ENCODE measurements at regions not wholly inside any gene's neighbourhood (a gene's known extent, or its start where the extent isn't known, plus 50 kb on each side); places are given as distances from the start of the nearest gene placed in this dataset.
A peak's percentile ranks its signal among the peaks of the same experiment; 100 is the strongest.

- Histone ChIP-seq H3K4me1 (ENCODE audit: insufficient read depth, low read length) (peaks cover 6% of the 10 kb centered on the region), H3K4me2 (ENCODE audit: low read length) (no peak overlapping the region), H4K20me1 (ENCODE audit: insufficient read depth, low read length) (no peaks in the 10 kb centered on the region), H3K27me3 (ENCODE audit: insufficient read depth, low read length) (no peaks in the 10 kb centered on the region), H3K9me3 (ENCODE audit: insufficient read depth, low read depth, low read length) (no peaks in the 10 kb centered on the region), H3K4me3 (ENCODE audit: insufficient read depth, low read depth, low read length) (no peak overlapping the region), H3K36me3 (ENCODE audit: insufficient read depth, low read length) (no peaks in the 10 kb centered on the region), H3K79me2 (ENCODE audit: insufficient read depth, low read length) (no peaks in the 10 kb centered on the region), H3K9ac (ENCODE audit: low read length) (no peak overlapping the region), H2AFZ (ENCODE audit: low read depth, low read length) (no peak overlapping the region), H3K27ac (ENCODE audit: low read depth, low read length) (no peak overlapping the region)
- Mint-ChIP-seq H3K4me3 (ENCODE audit: unreplicated experiment) (no peak overlapping the region), H3K27me3 (ENCODE audit: low read depth, unreplicated experiment) (no peaks in the 10 kb centered on the region), H3K9me3 (ENCODE audit: unreplicated experiment) (no peaks in the 10 kb centered on the region), H3K36me3 (ENCODE audit: low read depth, unreplicated experiment) (no peaks in the 10 kb centered on the region), H3K27ac (ENCODE audit: unreplicated experiment) (no peak overlapping the region), H3K4me1 (ENCODE audit: low read depth, unreplicated experiment) (peaks cover 6% of the 10 kb centered on the region)
- TF ChIP-seq EZH2 (IDR thresholded peaks at IDR 0.05; ENCODE audit: insufficient read depth, low read length) (no peak), CTCF (IDR thresholded peaks at IDR 0.05; ENCODE audit: insufficient read depth, low read depth, low read length) (no peak)
- DNase-seq (ENCODE audit: low read depth) = peak; percentile 8
- FAIRE-seq = no peak
These were observed 805.7 kb downstream of the TUSC7 start for GRCh38 chr3:117515309-117515708.

GRCh38 chr3:117518364-117518763 is 808.8 kb downstream of the TUSC7 start:
- Histone ChIP-seq H3K36me3 (ENCODE audit: insufficient read depth, low read length) (no peaks in the 10 kb centered on the region), H2AFZ (ENCODE audit: low read depth, low read length) (no peak overlapping the region), H3K27ac (ENCODE audit: low read depth, low read length) (no peak overlapping the region), H3K4me3 (ENCODE audit: insufficient read depth, low read depth, low read length) (no peak overlapping the region), H3K4me2 (ENCODE audit: low read length) (no peak overlapping the region), H3K9me3 (ENCODE audit: insufficient read depth, low read depth, low read length) (no peaks in the 10 kb centered on the region), H3K9ac (ENCODE audit: low read length) (no peak overlapping the region), H3K27me3 (ENCODE audit: insufficient read depth, low read length) (no peaks in the 10 kb centered on the region), H4K20me1 (ENCODE audit: insufficient read depth, low read length) (no peaks in the 10 kb centered on the region), H3K4me1 (ENCODE audit: insufficient read depth, low read length) (peaks cover 3% of the 10 kb centered on the region), H3K79me2 (ENCODE audit: insufficient read depth, low read length) (no peaks in the 10 kb centered on the region)
- FAIRE-seq = no peak
- no peak overlapping the region for H3K4me3 Mint-ChIP-seq (ENCODE audit: unreplicated experiment)
- no peaks in the 10 kb centered on the region for H3K9me3 Mint-ChIP-seq (ENCODE audit: unreplicated experiment)
- TF ChIP-seq CTCF (IDR thresholded peaks at IDR 0.05; ENCODE audit: insufficient read depth, low read depth, low read length) = no peak
- TF ChIP-seq EZH2 (IDR thresholded peaks at IDR 0.05; ENCODE audit: insufficient read depth, low read length) = no peak
- peaks cover under 1% of the 10 kb centered on the region for H3K4me1 Mint-ChIP-seq (ENCODE audit: low read depth, unreplicated experiment)
- H3K27ac Mint-ChIP-seq (ENCODE audit: unreplicated experiment) = no peak overlapping the region
- no peaks in the 10 kb centered on the region for H3K27me3 Mint-ChIP-seq (ENCODE audit: low read depth, unreplicated experiment)
- no peaks in the 10 kb centered on the region for H3K36me3 Mint-ChIP-seq (ENCODE audit: low read depth, unreplicated experiment)
- DNase-seq (ENCODE audit: low read depth) = no peak

- Mint-ChIP-seq H3K9me3 (ENCODE audit: unreplicated experiment) (no peaks in the 10 kb centered on the region), H3K4me1 (ENCODE audit: low read depth, unreplicated experiment) (peaks cover 4% of the 10 kb centered on the region), H3K36me3 (ENCODE audit: low read depth, unreplicated experiment) (no peaks in the 10 kb centered on the region), H3K27me3 (ENCODE audit: low read depth, unreplicated experiment) (no peaks in the 10 kb centered on the region), H3K27ac (ENCODE audit: unreplicated experiment) (no peak overlapping the region), H3K4me3 (ENCODE audit: unreplicated experiment) (no peak overlapping the region)
- H3K27ac ChIP-seq (ENCODE audit: low read depth, low read length) = no peak overlapping the region
- no peak for TF ChIP-seq CTCF (IDR thresholded peaks at IDR 0.05; ENCODE audit: insufficient read depth, low read depth, low read length)
- TF ChIP-seq EZH2 (IDR thresholded peaks at IDR 0.05; ENCODE audit: insufficient read depth, low read length) = no peak
- peaks cover 10% of the 10 kb centered on the region for H3K4me1 ChIP-seq (ENCODE audit: insufficient read depth, low read length)
- no peaks in the 10 kb centered on the region for H3K9me3 ChIP-seq (ENCODE audit: insufficient read depth, low read depth, low read length)
- no peaks in the 10 kb centered on the region for H3K36me3 ChIP-seq (ENCODE audit: insufficient read depth, low read length)
- no peak for DNase-seq (ENCODE audit: low read depth)
- no peak overlapping the region for H3K4me2 ChIP-seq (ENCODE audit: low read length)
- no peak overlapping the region for H3K9ac ChIP-seq (ENCODE audit: low read length)
- FAIRE-seq = no peak
- no peaks in the 10 kb centered on the region for H4K20me1 ChIP-seq (ENCODE audit: insufficient read depth, low read length)
- H3K27me3 ChIP-seq (ENCODE audit: insufficient read depth, low read length) = no peaks in the 10 kb centered on the region
- no peak overlapping the region for H2AFZ ChIP-seq (ENCODE audit: low read depth, low read length)
- H3K79me2 ChIP-seq (ENCODE audit: insufficient read depth, low read length) = no peaks in the 10 kb centered on the region
- no peak overlapping the region for H3K4me3 ChIP-seq (ENCODE audit: insufficient read depth, low read depth, low read length)
These were observed 810.2 kb downstream of the TUSC7 start for GRCh38 chr3:117519776-117520175.

Measured in astrocyte (in vitro differentiated cells and primary cell).